GM12865 (cell line): ENCODE measurements at regions not wholly inside any gene's neighbourhood (a gene's known extent, or its start where the extent isn't known, plus 50 kb on each side); places are given as distances from the start of the nearest gene placed in this dataset.

Source experiments
- DNase-seq: peaks from one replicate; pipeline ENCODE4 v3.0.0; 2010; ENCODE audit warnings: low read depth
- H3K4me3 ChIP-seq: 2 replicates; pipeline ENCODE4 v1.5.1; 2011; ENCODE audit warnings: mild to moderate bottlenecking, low read depth, low read length, control low read depth
- TF ChIP-seq, protein P1 (sequence below): IDR thresholded peaks from 2 replicates; pipeline ENCODE4 v1.5.1; 2011; ENCODE audit warnings: low read length, control low read depth, low read depth, inconsistent platforms; ENCODE audit not compliant: insufficient read depth; ENCODE audit errors: missing control alignments

- TF ChIP-seq, protein P1, sequence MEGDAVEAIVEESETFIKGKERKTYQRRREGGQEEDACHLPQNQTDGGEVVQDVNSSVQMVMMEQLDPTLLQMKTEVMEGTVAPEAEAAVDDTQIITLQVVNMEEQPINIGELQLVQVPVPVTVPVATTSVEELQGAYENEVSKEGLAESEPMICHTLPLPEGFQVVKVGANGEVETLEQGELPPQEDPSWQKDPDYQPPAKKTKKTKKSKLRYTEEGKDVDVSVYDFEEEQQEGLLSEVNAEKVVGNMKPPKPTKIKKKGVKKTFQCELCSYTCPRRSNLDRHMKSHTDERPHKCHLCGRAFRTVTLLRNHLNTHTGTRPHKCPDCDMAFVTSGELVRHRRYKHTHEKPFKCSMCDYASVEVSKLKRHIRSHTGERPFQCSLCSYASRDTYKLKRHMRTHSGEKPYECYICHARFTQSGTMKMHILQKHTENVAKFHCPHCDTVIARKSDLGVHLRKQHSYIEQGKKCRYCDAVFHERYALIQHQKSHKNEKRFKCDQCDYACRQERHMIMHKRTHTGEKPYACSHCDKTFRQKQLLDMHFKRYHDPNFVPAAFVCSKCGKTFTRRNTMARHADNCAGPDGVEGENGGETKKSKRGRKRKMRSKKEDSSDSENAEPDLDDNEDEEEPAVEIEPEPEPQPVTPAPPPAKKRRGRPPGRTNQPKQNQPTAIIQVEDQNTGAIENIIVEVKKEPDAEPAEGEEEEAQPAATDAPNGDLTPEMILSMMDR: no peak
- H3K4me3 ChIP-seq: no peak overlapping the region
- DNase-seq: no peak
These were observed 104.9 kb upstream of the PTPN3 start for GRCh38 chr9:109602987-109603386.

DNA sequence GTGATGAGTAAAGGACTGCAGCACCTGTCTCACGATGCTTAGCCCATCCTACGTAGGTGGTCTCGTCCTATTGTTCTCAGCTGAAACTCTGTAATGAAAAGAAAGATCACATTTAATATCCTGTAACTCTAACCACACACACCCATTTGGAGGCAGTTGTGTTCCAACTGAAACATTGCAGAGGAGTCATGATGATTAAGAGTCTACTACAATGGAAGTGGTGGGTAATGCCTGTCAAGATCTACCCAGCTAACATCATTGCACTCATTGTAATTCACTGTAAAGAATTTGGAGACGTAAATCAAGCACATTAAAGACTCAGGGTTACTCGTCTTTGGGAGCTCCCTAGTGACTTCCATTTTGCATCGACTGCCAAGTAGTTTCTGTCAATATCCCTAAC, 106.0 kb upstream of the PTPN3 start:
- DNase-seq: no peak
- no peak overlapping the region for H3K4me3 ChIP-seq
- TF ChIP-seq, protein P1: no peak

DNA sequence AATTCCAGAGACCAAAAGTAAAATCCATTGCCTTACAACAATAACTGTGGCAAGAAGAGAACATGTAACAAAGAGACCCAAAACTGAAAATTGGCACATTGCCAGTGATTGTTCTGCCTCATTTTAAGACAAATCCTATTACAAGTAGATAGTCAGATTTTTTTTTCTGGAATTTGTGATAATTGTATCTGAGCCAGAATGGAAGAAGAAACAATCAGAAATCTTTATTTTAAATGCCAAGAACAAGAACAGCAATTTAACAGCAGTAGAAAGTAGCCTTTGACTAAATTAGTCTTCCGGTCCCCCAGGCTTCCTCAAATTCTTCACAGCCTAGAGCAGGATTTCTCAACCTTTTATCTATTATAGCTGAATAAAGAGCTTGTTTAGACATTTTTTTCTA, 106.7 kb upstream of the PTPN3 start:
- no peak for DNase-seq
- TF ChIP-seq, protein P1: no peak
- no peak overlapping the region for H3K4me3 ChIP-seq

GRCh38 chr9:109609060-109609459, 111.0 kb upstream of the PTPN3 start:
- H3K4me3 ChIP-seq: no peak overlapping the region
- DNase-seq: no peak
- TF ChIP-seq, protein P1: no peak

- no peak for DNase-seq
- no peak overlapping the region for H3K4me3 ChIP-seq
These were observed 118.5 kb upstream of the PTPN3 start for GRCh38 chr9:109616571-109617120.

GRCh38 chr9:109619310-109619709, 121.2 kb upstream of the PTPN3 start:
- no peak overlapping the region for H3K4me3 ChIP-seq
- DNase-seq: no peak
- TF ChIP-seq, protein P1: no peak

More at GRCh38 chr9:109616571-109617120, 118.5 kb upstream of the PTPN3 start:
- TF ChIP-seq, protein P1: no peak

DNA sequence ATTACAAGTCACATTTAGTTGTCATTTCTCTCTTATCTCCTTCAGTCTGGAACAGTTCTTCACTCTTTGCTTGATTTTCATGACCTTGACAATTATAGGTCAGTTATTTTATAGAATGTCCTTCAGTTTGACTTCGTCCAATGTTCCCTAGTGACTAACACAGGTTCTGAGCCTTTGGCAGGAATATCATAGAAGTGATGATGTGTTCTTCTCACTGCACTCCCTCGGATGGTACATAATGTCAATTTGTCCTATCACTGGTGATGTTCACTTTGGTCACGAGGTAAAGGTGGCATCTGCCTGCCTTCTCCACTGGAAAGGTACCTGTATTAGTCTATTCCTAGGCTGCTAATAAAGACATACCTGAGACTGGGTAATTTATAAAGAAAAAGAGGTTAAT, 126.0 kb upstream of the PTPN3 start:
- TF ChIP-seq, protein P1: no peak
- H3K4me3 ChIP-seq: no peak overlapping the region
- DNase-seq: no peak
